HEK293T (cell line): ENCODE measurements at regions not wholly inside any gene's neighbourhood (a gene's known extent, or its start where the extent isn't known, plus 50 kb on each side); places are given as distances from the start of the nearest gene placed in this dataset.
"Not testable (repeated sequence)": the region's sequence is repeated elsewhere in the genome, so short reads cannot be mapped to it uniquely, and the experiment has no call there.

ENCODE experiments used
- CTCF ChIA-PET: fragments of 350-600 bp; formaldehyde crosslinking; extraction: SDS; loops from one replicate; lab custom pipeline; 2021; ENCODE audit warnings: antibody characterized with exemption, inconsistent platforms; lab: Yijun Ruan, JAX
- POLR2A ChIA-PET: fragments of 350-600 bp; formaldehyde crosslinking; extraction: SDS; loops from one replicate; lab custom pipeline; 2020; ENCODE audit warnings: antibody characterized with exemption, inconsistent platforms; lab: Yijun Ruan, JAX
- DNase-seq: peaks from one replicate; pipeline ENCODE4 v3.0.0; 2012; ENCODE audit warnings: mixed read lengths; ENCODE audit errors: extremely low spot score
- ARNT ChIP-seq: fragments of 450-650 bp; IDR thresholded peaks from 2 replicates; pipeline ENCODE4 v1.6.1; 2017; ENCODE audit warnings: mild to moderate bottlenecking
- BHLHE40 ChIP-seq: fragments of 450-650 bp; IDR thresholded peaks from 2 replicates; pipeline ENCODE4 v1.6.1; 2016; ENCODE audit warnings: mild to moderate bottlenecking, moderate library complexity, borderline replicate concordance
- CTBP1 ChIP-seq: fragments of 450-650 bp; IDR thresholded peaks from 2 replicates; pipeline ENCODE4 v1.6.1; 2016; ENCODE audit warnings: borderline replicate concordance
- ELF4 ChIP-seq: fragments of 450-650 bp; IDR thresholded peaks from 2 replicates; pipeline ENCODE4 v1.6.1; 2017; ENCODE audit warnings: antibody characterized with exemption
- FOXA1 ChIP-seq: fragments of 450-650 bp; IDR thresholded peaks from 2 replicates; pipeline ENCODE4 v1.6.1; 2016; ENCODE audit warnings: mild to moderate bottlenecking
- FOXK2 ChIP-seq: fragments of 450-650 bp; IDR thresholded peaks from 2 replicates; pipeline ENCODE4 v1.6.1; 2016; ENCODE audit warnings: mild to moderate bottlenecking
- FOXM1 ChIP-seq: fragments of 450-650 bp; IDR thresholded peaks from 2 replicates; pipeline ENCODE4 v1.6.1; 2017; ENCODE audit warnings: mild to moderate bottlenecking, borderline replicate concordance
- HDGF ChIP-seq: fragments of 450-650 bp; IDR thresholded peaks from 2 replicates; pipeline ENCODE4 v1.6.1; 2017; ENCODE audit warnings: antibody characterized with exemption, borderline replicate concordance
- L3MBTL2 ChIP-seq: fragments of 450-650 bp; conservative IDR thresholded peaks from 2 replicates; pipeline ENCODE4 v1.6.1; 2016; ENCODE audit warnings: mild to moderate bottlenecking
- LEF1 ChIP-seq: fragments of 450-650 bp; IDR thresholded peaks from 2 replicates; pipeline ENCODE4 v1.6.1; 2017; ENCODE audit warnings: mild to moderate bottlenecking, borderline replicate concordance
- NFRKB ChIP-seq: fragments of 450-650 bp; IDR thresholded peaks from 2 replicates; pipeline ENCODE4 v1.6.1; 2016; ENCODE audit warnings: mild to moderate bottlenecking, moderate library complexity
- PKNOX1 ChIP-seq: fragments of 450-650 bp; IDR thresholded peaks from 2 replicates; pipeline ENCODE4 v1.6.1; 2016
- SP1 ChIP-seq: fragments of 450-650 bp; IDR thresholded peaks from 2 replicates; pipeline ENCODE4 v1.6.1; 2017
- SUZ12 ChIP-seq: fragments of 450-650 bp; IDR thresholded peaks from 2 replicates; pipeline ENCODE4 v1.6.1; 2016; ENCODE audit warnings: mild to moderate bottlenecking
- TARDBP ChIP-seq: fragments of 450-650 bp; IDR thresholded peaks from 2 replicates; pipeline ENCODE4 v1.6.1; 2016
- ZNF384 ChIP-seq: fragments of 450-650 bp; IDR thresholded peaks from 2 replicates; pipeline ENCODE4 v1.6.1; 2016

- no peak for DNase-seq
- TF ChIP-seq FOXK2 (no peak), HDGF (no peak), L3MBTL2 (no peak), SP1 (no peak), ARNT (no peak), LEF1 (no peak), TARDBP (no peak), ELF4 (no peak), NFRKB (no peak), SUZ12 (no peak), FOXA1 (no peak), FOXM1 (no peak), ZNF384 (no peak), CTBP1 (no peak), BHLHE40 (no peak), PKNOX1 (no peak)
- POLR2A ChIA-PET, result no interaction called here
- CTCF ChIA-PET, result no interaction called here
Measured at GRCh38 chrX:22818061-22818460, 181.7 kb upstream of the DDX53 start.

GRCh38 chrX:22855693-22856092 is 144.1 kb upstream of the DDX53 start:
- POLR2A ChIA-PET, result no interaction called here
- no peak for DNase-seq
- CTCF ChIA-PET, result interaction anchor here (0.7 kb wide), 1 partner anchor 721 kb away, joined by 3 read pairs; no protein-coding TSS in a partner anchor
- no peak for TF ChIP-seq CTBP1
- TF ChIP-seq FOXK2, result no peak
- no peak for TF ChIP-seq NFRKB
- TF ChIP-seq PKNOX1, result no peak
- no peak for TF ChIP-seq ARNT
- TF ChIP-seq LEF1, result no peak
- TF ChIP-seq FOXA1, result no peak
- TF ChIP-seq SUZ12, result no peak
- TF ChIP-seq SP1, result no peak
- TF ChIP-seq ZNF384, result no peak
- TF ChIP-seq ELF4, result no peak
- no peak for TF ChIP-seq FOXM1
- TF ChIP-seq HDGF, result no peak
- no peak for TF ChIP-seq L3MBTL2
- no peak for TF ChIP-seq BHLHE40
- no peak for TF ChIP-seq TARDBP

- DNase-seq, result no peak
- ChIA-PET POLR2A (no interaction called here), CTCF (no interaction called here)
- no peak for TF ChIP-seq L3MBTL2
- TF ChIP-seq ZNF384, result no peak
- TF ChIP-seq CTBP1, result no peak
- TF ChIP-seq FOXA1, result no peak
- no peak for TF ChIP-seq FOXK2
- TF ChIP-seq SUZ12, result no peak
- TF ChIP-seq NFRKB, result no peak
Measured at GRCh38 chrX:22859642-22860041, 140.1 kb upstream of the DDX53 start.

GRCh38 chrX:22866801-22867200 is 133.0 kb upstream of the DDX53 start:
- CTCF ChIA-PET, DNase-seq, POLR2A ChIA-PET: not testable (repeated sequence)

- ChIA-PET CTCF (no interaction called here), POLR2A (no interaction called here)
- DNase-seq, result no peak
- TF ChIP-seq L3MBTL2, result no peak
- TF ChIP-seq FOXM1, result no peak
- no peak for TF ChIP-seq FOXK2
- no peak for TF ChIP-seq ARNT
- no peak for TF ChIP-seq HDGF
- no peak for TF ChIP-seq SP1
- no peak for TF ChIP-seq FOXA1
- TF ChIP-seq SUZ12, result no peak
- TF ChIP-seq BHLHE40, result no peak
- no peak for TF ChIP-seq PKNOX1
- TF ChIP-seq ZNF384, result no peak
- TF ChIP-seq LEF1, result no peak
- no peak for TF ChIP-seq TARDBP
- no peak for TF ChIP-seq NFRKB
- no peak for TF ChIP-seq ELF4
- TF ChIP-seq CTBP1, result no peak
Measured at GRCh38 chrX:22882543-22882942, 117.2 kb upstream of the DDX53 start.

- ChIA-PET CTCF (no interaction called here), POLR2A (no interaction called here)
- no peak for DNase-seq
- TF ChIP-seq FOXA1, result no peak
- no peak for TF ChIP-seq SP1
- TF ChIP-seq LEF1, result no peak
- TF ChIP-seq FOXK2, result no peak
- no peak for TF ChIP-seq ZNF384
- no peak for TF ChIP-seq TARDBP
- TF ChIP-seq SUZ12, result no peak
- no peak for TF ChIP-seq FOXM1
- no peak for TF ChIP-seq ELF4
- no peak for TF ChIP-seq PKNOX1
- no peak for TF ChIP-seq BHLHE40
- no peak for TF ChIP-seq L3MBTL2
- TF ChIP-seq NFRKB, result no peak
- TF ChIP-seq HDGF, result no peak
- no peak for TF ChIP-seq CTBP1
Measured at GRCh38 chrX:22889819-22890218, 109.9 kb upstream of the DDX53 start.
